ENCODE measurements at regions not wholly inside any gene's neighbourhood (a gene's known extent, or its start where the extent isn't known, plus 50 kb on each side); places are given as distances from the start of the nearest gene placed in this dataset.
"Not testable (repeated sequence)": the region's sequence is repeated elsewhere in the genome, so short reads cannot be mapped to it uniquely, and the experiment has no call there.

- intact Hi-C loops (cut with DNase I); DNase-seq (ENCODE audit: low spot score); ATAC-seq: not testable (repeated sequence)
Observed at GRCh38 chr7:63291758-63292157, 706.9 kb upstream of the ZNF722 start.

DNA sequence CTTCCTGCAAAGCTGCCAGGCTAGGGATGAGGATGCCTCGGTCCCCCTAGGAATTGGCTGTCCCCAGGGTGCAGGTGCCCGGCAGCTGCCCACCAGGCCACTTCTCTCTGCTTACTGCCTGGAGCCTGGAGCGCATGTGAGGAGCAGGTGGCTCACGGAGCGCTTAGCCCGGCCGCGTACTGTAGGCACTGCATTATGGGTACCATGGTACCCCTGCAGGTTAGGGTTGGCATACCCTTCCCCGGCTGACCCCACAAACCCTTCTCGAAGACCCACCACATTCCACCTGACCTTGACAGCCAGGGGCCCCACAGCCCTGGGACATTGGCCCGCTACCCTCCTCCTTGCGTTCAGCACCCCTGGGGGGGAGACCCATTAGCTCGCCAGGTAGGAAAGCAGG, 681.1 kb upstream of the ZNF722 start:
- intact Hi-C loops (cut with DNase I), result not testable (repeated sequence)
- peak; percentile 36 for ATAC-seq
- DNase-seq (ENCODE audit: low spot score), result peak; percentile 9

- DNase-seq (ENCODE audit: low spot score); intact Hi-C loops (cut with DNase I): not testable (repeated sequence)
- ATAC-seq, result peak; percentile 34
Observed at GRCh38 chr7:63348755-63349408, 649.8 kb upstream of the ZNF722 start.

- ATAC-seq, result no peak
- intact Hi-C loops (cut with DNase I), result no loop called here
- DNase-seq (ENCODE audit: low spot score), result no peak
Observed at GRCh38 chr7:63376873-63377272, 621.8 kb upstream of the ZNF722 start.

DNA sequence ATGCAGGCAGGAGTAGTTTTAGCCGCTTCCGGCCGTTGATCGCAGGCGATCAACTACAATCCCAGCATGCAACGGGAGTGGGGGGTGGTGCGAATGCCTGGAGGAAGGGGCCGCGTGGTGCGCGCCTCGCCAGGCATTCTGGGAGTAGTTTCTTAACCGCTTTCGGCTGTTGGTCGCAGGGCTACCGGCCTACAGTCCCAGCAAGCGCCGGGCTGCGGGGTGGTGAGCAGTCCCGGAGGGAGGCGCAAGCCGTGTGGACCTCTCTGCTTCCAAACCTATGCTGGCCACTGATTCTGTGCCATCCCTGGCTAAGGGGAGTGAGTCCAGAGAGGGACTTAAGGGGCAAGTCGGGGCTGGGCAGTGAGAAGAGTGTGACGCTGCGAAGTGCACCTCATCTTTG, 604.5 kb upstream of the ZNF722 start:
- intact Hi-C loops (cut with DNase I); ATAC-seq; DNase-seq (ENCODE audit: low spot score): not testable (repeated sequence)

DNA sequence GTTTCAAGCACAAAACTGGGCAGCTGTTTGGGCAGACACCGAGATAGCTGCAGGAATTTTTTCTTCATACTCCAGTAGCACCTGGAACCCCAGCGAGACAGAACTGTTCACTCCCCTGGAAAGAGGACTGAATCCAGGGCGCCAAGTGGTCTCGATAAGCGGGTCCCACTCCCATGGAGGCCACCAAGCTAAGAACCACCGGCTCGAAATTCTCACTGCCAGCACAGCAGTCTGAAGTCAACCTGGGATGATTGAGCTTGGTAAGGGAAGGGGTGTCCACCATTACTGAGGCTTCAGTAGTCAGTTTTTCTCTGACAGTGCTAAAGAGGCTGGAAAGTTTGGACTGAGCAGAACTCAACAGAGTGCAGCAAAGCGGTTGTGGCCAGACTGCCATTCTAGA, 590.8 kb upstream of the ZNF722 start:
- ATAC-seq; intact Hi-C loops (cut with DNase I); DNase-seq (ENCODE audit: low spot score): not testable (repeated sequence)

Measured in sciatic nerve (tissue), 2 donors.